GM21717 (cell line): ENCODE measurements at regions not wholly inside any gene's neighbourhood (a gene's known extent, or its start where the extent isn't known, plus 50 kb on each side); places are given as distances from the start of the nearest gene placed in this dataset.
A peak's percentile ranks its signal among the peaks of the same experiment; 100 is the strongest.
"Not testable (repeated sequence)": the region's sequence is repeated elsewhere in the genome, so short reads cannot be mapped to it uniquely, and the experiment has no call there.

Source experiments
- ATAC-seq: cut with Tn5 transposase; IDR thresholded peaks from one replicate; pipeline ENCODE4 v1.9.1; 2021; ENCODE audit warnings: mild to moderate bottlenecking, moderate library complexity; ENCODE audit not compliant: unreplicated experiment

DNA sequence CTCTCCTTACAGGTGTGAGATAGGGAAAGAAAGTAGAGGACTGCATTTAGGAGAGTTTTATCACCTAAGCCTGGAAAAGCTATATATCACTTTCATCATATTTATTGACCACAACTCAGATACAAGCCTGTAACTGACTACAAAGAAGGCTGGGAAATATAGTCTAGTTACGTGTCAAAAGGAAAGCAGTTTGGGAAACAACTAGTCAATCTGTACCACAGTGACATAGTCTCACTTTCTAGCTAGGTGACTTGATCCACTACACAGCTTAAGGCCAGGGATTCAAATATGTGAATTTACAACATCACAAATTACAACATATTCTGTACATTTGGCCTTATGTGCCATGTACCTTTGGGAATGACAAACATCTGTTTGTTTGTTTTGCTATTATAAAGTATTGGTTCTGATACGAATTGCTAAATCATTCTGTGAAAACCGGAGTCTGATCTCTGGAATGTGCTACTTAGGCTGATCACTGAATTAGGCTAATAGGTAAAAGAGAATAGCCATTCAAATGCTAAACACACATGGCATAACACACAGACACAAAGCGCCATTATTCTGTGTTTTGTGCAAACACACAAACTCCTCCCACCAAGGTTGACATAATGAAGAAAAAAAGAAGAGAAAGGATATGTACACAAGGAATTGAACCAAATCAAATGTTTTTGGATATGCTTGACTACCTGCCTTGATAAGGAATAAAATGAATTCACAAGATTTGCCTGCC is 279.8 kb downstream of the DUSP6 start:
- ATAC-seq, result no peak

DNA sequence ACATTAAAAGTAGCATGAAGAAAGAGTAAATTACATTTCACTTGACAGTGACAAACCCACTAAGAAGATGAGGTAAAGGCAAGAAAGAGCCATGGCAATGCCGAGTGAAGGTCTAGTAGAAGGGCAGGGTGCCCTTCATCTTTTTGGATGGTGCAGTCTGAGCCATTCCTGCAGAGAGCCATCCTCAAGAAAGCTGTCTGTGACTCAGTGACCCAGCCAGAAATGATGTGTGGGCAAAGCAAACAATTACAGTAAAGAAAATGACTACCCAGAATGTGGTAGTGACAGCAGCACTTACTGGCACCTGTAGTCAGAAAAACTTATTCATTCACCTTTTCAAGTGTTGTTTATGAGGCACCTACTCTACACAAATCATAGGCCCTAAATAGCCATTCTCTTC is 281.7 kb downstream of the DUSP6 start:
- no peak for ATAC-seq

DNA sequence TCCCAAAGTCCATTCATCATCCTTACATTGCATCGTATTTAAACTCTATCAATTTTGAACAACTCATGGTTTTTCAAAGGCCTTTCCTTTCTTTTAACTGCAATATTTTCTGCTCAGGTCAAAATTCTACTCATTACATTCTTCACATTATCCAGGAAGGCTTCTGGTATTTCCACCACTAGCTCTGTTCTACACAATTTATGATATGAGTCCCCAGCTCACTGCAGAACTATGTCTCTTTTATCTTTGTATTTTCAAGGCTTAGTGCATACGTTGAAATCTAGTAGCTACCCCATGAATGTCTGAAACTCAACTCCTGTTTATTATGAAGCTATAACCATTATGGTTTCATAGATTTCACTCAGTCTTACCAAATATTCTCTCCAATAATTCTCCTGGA is 282.9 kb downstream of the DUSP6 start:
- no peak for ATAC-seq

DNA sequence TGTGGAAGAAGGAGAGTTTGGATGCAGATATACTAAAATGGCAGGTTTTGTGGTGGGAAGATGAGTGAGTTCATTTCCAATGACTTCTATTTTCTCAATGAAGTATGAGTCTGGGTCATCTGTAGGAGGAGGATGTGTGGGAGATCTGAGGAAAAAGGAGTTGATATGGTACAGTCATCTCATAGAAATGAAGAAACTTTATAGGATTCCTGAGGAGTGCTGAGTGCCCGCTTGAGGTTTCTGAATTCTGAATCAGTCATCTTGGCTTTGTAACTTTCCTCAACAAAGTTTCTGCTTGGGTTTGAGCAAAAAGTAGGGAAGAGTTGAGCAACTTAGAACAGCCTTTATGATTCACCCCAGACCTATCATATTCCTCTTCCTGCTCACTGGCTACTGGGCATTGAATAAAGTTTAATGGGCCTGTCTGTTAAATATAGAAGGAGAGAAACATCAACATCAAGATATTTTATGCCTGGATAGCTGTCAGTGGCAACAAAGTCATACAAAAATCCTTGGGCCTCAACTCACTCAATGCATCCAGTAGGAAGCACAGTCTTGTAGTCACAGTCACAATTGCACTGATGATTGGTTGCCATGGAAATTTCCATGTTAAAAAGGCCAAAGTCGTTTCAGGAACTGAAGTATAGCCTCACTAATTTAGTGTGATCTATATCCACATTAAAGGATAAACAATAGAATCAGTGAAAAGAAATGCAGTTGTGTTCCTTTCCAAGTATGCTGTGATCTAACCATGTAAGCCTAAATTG is 284.7 kb downstream of the DUSP6 start:
- no peak for ATAC-seq

DNA sequence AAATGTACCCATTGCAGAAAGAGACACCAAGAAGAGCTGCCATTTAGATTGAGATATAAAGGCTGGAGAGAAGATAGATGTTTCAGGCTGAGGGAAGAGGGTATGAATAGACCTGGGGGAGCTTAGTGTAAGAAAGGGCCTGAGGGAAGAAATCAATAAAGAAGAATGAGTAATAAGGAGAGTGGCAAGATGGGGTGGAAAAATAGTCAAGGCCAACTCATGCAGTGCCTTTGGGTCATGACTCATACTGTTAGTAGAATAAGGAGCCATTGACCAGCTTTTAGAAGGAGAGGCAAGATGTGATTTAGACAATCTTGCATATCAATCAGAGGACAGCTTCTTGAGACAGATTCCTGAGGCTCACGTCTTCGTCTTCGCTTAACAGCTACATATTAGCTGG is 287.5 kb downstream of the DUSP6 start:
- ATAC-seq, result no peak

DNA sequence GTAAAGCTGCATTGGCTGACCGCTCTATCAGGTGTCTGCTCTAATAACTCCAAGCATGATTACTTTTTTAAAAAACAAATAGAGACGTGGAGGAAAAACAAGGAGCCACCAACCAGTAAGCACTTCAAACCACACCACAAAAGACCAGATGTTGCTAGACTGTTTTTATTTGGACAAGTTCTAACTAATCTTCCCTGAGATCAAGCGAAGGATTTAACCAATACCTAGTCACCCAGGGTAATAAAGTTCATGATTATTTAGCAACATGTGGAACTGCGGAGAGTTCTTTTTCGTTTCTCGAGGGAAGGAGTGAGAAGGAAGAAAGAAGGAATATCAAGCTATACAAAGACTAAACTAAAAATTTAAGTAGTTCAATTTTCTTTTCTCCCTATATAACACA is 288.1 kb downstream of the DUSP6 start:
- no peak for ATAC-seq

DNA sequence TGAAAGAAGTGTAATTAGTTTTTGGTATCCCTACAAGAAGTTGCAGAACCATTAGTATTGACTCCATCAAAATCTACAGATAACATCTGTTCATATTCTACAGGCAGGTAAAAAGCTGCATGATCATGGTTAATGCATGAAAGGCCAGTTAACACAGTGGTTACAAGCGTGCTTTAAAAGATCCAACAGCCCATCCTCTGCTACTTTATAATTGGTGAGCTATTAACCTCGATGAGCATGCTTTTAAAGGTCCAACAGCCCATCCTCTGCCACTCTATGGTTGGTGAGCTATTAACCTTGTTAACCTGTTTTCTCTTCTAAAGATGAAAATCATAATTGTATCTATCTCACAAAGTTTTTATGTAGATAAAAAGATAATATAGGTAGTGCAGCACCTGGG is 289.3 kb downstream of the DUSP6 start:
- no peak for ATAC-seq

DNA sequence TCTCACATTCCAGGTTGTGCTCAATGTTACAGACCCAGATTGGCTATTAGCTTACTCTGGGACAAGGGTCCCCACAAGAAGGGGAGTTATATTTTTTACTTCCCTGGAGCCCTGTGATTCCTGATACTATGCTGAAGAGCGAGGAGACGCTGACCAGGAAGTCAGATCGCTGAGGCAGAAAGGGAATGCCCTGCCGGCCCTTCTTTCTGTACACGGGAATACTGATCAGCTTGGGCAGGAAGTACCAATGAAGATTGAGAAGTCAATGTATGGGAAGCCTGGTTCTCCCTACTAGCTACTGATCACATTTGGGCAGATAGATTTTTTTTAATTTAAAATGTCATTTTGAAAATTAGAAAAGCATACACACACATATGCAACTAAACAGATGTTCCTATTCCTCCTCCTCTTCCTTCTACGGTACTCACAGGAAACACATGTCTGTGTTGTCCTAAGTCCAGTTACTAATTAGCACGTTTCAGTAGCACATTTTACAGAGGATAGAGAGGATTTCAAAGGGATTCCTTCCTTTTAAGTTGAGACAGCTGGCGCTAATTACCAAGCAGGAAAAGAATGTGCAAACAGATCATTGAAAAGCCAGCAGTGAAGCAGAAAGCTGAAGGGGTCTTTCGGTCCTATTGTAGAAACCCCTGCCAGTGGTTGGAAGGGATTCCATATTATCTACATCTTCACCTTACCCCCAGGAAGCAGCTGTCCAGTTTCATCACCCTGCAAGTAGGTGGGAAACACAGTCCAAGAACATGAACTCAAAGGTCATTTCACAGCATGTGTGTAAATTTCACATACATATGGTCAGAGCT is 292.4 kb downstream of the DUSP6 start:
- ATAC-seq, result no peak

DNA sequence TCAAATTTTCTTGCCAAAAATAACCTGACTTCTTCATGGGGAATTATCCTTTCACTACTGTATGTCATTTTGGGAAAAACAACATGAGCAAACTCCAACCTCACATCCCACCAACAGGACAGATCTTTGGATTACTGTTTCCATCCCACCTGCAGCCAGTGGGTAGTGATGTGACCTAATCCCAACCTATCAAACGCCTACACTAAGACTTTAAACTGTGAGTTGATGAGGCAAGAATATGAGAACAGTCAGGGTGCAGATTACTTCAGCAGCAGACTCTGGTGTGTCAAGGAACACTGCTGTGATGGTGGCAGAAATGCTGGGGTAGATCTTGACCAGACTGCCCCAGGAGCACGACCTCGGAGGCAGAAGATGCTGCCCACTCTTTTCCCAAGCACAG is 293.2 kb downstream of the DUSP6 start:
- no peak for ATAC-seq

DNA sequence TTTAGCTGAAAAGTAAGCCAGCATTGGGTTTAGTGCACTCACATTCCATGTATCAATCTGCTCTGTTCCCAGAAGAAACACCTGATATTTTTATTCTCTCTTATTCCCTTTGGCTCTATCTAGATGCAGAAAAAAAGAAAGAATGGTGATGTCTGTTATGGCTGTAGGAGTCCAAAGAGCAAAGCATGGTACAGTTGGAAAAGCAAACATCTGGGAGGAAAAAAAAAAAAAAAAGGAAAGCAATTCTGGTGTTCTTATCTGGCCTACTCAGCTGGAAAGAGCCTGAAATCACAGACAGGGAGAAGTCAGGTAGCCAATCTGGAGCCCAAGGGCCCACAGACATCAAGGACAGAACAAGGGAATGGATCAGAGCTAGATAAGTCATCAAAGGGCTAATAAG is 293.9 kb downstream of the DUSP6 start:
- no peak for ATAC-seq

DNA sequence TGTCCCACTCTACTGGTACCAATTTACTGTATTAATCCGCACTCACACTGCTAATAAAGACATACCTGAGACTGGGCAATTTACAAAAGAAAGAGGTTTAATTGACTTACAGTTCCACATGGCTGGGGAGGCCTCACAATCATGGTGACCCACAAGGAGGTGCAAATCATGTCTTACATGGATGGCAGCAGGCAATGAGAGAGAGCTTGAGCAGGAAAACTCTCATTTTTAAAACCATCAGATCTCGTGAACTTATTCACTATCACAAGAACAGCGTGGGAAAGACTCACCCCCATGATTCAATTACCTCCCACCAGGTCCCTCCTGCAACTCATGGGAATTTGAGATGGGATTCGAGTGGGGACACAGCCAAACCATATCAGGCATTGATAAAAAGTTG is 298.5 kb downstream of the DUSP6 start:
- ATAC-seq, result not testable (repeated sequence)

DNA sequence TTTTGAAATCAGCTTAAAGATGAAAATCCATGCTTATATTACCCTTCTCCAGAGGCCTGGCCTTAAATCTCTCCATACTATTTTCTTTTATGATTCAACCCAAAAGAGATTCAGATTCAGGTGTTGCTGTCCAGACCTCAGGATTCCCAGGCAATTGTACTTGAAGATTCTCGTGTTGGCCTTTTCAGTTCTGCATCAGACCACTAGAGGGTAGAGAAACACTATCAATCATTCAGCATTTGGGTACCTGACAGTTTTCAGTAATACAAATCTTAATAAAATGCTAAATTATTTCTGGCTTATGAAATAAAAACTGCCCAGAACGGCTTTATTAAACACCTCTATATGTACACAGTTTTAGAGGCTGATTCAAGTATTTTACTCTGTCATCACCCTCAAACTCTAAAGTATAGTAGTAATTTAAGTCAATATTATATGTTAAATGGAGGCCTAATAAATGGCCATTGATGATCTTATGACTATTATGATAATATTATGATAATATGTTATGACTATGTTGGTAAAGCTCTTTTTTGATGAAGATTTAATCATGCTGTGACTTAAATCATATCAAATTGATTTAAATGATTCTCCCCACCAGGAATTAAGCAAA is 301.1 kb downstream of the DUSP6 start:
- ATAC-seq, result peak; percentile 79

DNA sequence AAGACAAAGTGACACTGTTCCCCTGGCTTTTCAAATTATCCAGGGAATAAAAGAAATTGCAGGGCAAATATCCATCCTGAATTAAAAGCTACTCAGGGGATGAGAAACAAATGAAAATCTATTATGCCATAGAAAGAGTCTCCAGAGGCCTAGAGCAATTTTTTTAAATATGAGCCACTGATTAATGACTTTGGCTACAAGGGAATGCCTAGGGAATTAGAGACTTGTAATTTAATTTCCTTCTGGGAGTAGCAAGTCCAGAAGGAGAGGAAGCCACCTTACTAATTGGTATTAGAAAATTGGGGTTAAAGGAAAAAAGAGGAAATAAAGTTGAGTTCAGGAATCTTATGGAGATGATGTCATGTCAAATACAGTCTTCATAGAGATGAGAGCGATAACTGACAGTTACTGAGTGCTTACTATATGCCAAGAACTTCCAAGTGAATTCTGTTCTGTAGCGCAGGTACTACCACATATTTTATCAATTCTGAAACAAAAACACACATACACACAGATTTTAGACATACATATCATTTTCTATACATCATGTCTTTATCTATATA is 304.4 kb downstream of the DUSP6 start:
- ATAC-seq, result no peak

DNA sequence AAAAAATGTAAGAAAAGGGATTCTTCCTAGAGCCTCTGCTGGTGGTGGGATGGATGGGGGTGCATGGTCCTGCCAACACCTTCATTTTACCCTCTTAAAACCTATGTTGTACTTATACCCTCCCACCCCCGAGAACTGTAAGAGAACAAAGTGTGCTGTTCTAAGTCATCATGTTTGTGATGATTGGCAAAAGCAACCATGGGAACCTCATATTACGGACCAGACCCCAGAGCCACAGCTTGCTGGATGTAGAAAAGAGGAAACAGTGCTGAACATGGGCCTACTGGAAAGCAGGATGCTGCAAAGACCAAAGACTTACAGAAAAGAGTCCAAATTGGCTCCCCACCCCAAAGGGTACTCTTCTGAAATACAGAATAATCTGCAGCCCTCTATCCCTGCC is 311.2 kb downstream of the DUSP6 start:
- ATAC-seq, result no peak

DNA sequence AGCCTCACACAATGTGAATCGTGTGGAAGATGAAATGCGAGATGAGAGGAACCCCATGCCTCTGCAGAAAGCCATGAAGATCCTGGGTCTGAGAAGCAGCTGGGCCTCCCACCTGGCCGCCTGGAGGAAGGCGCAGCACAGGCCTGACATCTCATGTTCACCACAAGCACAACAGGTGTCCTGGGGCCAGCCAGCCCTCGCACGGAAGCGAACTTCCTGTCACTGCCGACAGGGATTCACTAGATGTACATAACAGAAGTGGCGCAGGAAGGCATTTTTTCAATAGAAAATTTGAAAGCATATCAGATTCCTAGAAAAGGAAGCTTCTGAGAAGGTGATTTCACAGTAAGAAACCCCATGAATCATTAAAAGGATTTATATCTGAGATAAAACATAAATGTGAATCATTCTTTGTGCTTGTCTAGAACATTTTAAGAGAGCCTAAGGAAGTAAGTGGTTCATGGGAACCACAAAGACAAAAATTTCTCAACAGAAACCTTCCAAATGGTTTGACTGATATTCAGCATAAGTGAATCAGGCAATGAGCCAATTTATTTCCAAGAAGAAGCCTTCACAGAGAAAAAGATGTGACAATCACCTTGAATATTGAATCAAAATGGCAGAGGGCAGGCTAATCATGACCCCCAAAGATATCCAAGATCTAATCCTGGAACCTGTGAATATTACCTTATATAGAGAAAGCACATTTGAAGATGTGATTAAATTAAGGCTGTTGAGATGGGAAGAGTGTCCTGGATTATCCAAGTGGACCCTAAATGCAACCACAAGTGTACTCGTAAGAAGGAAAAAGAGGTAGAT is 311.9 kb downstream of the DUSP6 start:
- peak; percentile 99 for ATAC-seq

DNA sequence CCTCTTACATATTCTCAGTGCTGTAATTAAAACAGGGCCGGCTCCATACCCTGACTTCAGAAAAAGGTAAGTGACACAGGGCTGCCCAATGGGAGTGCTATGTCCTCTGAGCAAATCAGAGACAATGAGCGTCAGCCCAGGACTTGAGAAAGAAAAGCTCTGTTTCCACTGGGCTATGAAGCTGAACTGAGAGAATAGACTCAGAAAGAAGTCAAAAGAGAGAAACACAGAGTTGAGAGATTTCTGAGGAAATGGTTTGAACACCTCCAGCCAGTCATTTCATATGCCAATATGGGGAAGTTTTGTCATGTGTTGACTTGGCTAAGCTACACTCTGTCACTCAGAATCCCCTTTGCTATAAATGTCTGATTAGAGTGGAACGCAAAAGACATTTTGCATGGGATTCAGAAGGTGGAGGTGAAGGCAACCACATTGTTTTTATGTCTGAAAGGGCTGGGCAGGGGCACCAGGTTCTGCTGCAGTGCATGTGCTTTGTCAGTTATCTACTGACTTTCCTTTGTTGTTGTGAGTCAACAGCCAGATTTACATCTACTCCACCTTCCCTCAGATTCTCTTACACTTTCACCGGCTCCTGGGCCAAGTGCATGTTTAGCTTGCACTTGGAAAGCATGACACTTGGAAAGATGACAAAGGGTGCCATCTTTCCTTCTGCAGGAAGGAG is 313.3 kb downstream of the DUSP6 start:
- ATAC-seq, result no peak

DNA sequence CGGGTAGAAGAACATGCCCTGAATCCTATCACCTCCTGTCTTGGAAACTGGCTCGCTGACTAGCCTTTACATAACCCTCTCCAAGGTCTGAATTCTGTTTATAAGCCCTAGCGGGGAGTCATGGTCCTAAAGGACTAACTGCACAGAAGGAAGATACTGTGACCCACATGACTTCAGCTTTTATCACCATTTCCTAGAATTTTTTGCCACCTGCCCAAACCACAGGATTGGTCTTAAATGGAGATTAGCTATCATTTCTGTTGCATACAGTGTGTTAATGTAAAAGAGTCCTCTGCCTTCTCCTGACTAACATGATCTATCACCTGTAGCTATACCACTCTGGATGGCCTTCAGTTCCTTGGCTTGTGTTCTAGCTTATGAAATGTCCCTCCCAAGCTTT is 319.2 kb downstream of the DUSP6 start:
- ATAC-seq, result no peak

DNA sequence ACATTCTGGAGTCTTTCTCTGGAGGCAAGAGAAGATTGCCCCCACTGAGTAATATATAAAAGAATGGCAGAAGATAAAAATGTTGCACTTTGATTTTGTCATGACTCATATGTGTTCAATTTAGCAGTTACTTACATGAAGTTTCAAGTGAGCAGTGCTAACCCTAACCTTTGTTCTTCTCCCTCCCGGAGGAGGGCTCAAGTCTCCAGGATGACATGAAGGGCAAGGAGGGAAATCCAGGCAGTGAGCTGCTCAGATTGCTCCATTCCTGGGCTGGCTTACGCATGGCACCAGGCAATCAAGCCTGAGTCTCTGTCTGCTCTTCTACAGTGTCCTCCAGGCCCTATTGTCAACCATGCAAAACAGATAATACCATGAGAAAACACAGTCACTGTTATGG is 322.3 kb downstream of the DUSP6 start:
- no peak for ATAC-seq

DNA sequence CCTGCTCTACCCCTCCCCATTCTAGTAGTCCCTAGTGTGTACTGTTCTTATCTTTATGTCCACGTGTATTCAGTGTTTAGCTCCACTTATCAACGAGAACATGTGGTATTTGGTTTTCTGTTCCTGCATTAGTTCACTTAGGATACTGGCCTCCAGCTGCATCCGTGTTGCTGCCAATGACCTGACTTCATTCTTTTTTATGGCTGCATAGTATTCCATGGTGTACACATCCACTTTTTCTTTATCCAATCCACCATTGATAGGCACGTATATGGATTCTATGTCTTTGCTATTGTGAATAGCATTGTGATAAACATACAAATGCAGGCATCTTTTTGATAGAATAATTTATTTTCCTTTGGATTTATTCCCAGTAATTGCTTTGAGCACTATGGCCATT is 327.7 kb downstream of the DUSP6 start:
- ATAC-seq, result no peak

DNA sequence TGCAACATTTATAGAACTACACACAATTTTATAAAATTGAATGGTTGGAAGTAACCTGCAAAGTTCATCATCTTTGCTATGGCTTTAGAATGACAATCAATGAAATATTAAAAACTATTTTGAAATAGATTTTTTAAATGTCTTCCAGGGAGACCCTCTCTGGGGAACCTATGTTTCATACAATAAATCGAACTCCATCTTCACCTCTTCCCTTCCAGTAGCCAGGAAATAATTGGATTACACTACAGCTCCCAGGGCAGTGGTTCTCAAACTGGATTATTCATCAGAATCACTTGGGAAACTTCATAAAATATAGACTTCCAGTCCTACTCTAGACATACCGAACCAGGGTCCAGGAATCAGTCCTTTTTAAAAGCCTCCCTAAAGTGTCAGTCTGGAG is 328.4 kb downstream of the DUSP6 start:
- no peak for ATAC-seq
